Psoas muscle (tissue), 7 donors: ENCODE measurements at regions not wholly inside any gene's neighbourhood (a gene's known extent, or its start where the extent isn't known, plus 50 kb on each side); places are given as distances from the start of the nearest gene placed in this dataset.

Experiments used
- ATAC-seq, 4 donors: fragments of 200-7000 bp; cut with Tn5 transposase; one replicate each; pipeline ENCODE4 v1.9.1; 2020; ENCODE audit warnings: moderate library complexity in 3 of 4, mild to moderate bottlenecking in 2 of 4
- DNase-seq, 2 donors: peaks; one replicate each; pipeline ENCODE4 v3.0.0-alpha.2; 2020
- H3K27ac ChIP-seq: fragments of 200-600 bp; one replicate; pipeline ENCODE4 v1.8.0; 2022
- H3K27me3 ChIP-seq, 3 donors: fragments of 200-600 bp in 1 of 3; one replicate each; pipeline versions ENCODE4 v1.6.1 to v1.8.0; 2013 to 2022; ENCODE audit warnings: low read length in 2 of 3, mild to moderate bottlenecking in 2 of 3, moderate library complexity in 1 of 3; ENCODE audit not compliant: insufficient read depth in 3 of 3
- H3K36me3 ChIP-seq, 2 donors: fragments of 200-600 bp in 1 of 2; one replicate each; pipeline versions ENCODE4 v1.6.1 to v1.8.0; 2013 to 2022; ENCODE audit warnings: low read depth in 1 of 2, mild to moderate bottlenecking in 1 of 2, moderate library complexity in 1 of 2; ENCODE audit not compliant: insufficient read depth in 1 of 2
- H3K4me1 ChIP-seq: fragments of 200-600 bp; one replicate; pipeline ENCODE4 v1.8.0; 2022
- H3K4me3 ChIP-seq: fragments of 200-600 bp; one replicate; pipeline ENCODE4 v1.8.0; 2022; ENCODE audit warnings: mild to moderate bottlenecking
- H3K9me3 ChIP-seq: fragments of 200-600 bp; one replicate; pipeline ENCODE4 v1.8.0; 2022
- WGBS, 3 donors: extraction: QIAGEN DNeasy Blood & Tissue Kit; methylation state at CpG; one replicate each; pipeline versions ENCODE4 v1.1.6 to v1.1.7; 2013; 5-methylcytosine and 5-hydroxymethylcytosine counted together
- intact Hi-C, 2 donors: fragments of 100-400 bp; cut with DNase I; formaldehyde crosslinking; loops; one replicate each; pipeline versions ENCODE4 v1.11.0 to v1.14.2; 2022
- TF ChIP-seq, protein P1 (sequence below): fragments of 200-600 bp; IDR thresholded peaks from one replicate; pipeline ENCODE4 v1.8.0; 2022; ENCODE audit warnings: antibody characterized with exemption
- donor health status: healthy with polysubstance abuse.
- donor health status: DM: no; HTN: no; CAD: no; lungs with moderate emphysema.
- donor health status: Bipolar disorder and iron deficiency.
- donor health status: healthy.
- donor health status: DM: yes; HTN: yes; CAD: no.
- donor health status: DM: no; HTN: no; CAD: no.
- donor health status: DM: yes; HTN: yes; CAD: no.

DNA sequence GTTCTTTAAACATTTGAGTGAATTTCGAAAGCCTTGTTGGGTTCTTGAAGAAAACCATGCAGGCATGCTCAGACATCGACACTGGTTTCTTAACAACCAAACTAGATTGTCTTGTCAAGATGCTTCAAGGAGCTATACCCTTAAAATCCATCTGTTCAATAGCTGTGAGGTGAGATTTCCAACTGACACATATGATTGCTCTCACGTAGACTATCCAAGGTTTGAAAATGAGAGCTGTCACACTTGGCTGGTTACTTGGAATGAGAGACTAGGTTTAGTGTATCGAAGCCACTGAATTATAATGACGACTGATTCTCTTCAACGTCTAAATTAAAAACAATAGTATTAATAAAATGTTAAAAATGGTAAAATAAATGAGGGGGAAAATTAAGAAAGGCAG is 2725.5 kb downstream of the ARAP2 start:
- ATAC-seq (no peak), DNase-seq (no peak)
- H3K4me3 ChIP-seq: no peak overlapping the region
- TF ChIP-seq, protein P1, sequence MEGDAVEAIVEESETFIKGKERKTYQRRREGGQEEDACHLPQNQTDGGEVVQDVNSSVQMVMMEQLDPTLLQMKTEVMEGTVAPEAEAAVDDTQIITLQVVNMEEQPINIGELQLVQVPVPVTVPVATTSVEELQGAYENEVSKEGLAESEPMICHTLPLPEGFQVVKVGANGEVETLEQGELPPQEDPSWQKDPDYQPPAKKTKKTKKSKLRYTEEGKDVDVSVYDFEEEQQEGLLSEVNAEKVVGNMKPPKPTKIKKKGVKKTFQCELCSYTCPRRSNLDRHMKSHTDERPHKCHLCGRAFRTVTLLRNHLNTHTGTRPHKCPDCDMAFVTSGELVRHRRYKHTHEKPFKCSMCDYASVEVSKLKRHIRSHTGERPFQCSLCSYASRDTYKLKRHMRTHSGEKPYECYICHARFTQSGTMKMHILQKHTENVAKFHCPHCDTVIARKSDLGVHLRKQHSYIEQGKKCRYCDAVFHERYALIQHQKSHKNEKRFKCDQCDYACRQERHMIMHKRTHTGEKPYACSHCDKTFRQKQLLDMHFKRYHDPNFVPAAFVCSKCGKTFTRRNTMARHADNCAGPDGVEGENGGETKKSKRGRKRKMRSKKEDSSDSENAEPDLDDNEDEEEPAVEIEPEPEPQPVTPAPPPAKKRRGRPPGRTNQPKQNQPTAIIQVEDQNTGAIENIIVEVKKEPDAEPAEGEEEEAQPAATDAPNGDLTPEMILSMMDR: no peak
- no peak overlapping the region for H3K27ac ChIP-seq
- H3K9me3 ChIP-seq: peaks cover 7% of the 10 kb centered on the region
- intact Hi-C loops: no loop called here
- H3K4me1 ChIP-seq: no peaks in the 10 kb centered on the region
- H3K27me3 ChIP-seq: no peaks in the 10 kb centered on the region
- H3K36me3 ChIP-seq: no peaks in the 10 kb centered on the region
- 85 to 88% (median 88%) methylated on average over 6 of the region's 6 CpGs for WGBS, 3 donors

GRCh38 chr4:33532821-33533220 is 2711.5 kb downstream of the ARAP2 start:
- Histone ChIP-seq H3K27me3 (no peaks in the 10 kb centered on the region), H3K4me3 (no peak overlapping the region), H3K4me1 (no peaks in the 10 kb centered on the region), H3K36me3 (no peaks in the 10 kb centered on the region), H3K27ac (no peak overlapping the region), H3K9me3 (no peaks in the 10 kb centered on the region)
- no peak for DNase-seq
- ATAC-seq: no peak
- 83 to 86% (median 84%) methylated on average over 2 of the region's 2 CpGs for WGBS, 3 donors
- TF ChIP-seq, protein P1: no peak
- intact Hi-C loops: no loop called here

GRCh38 chr4:33536898-33537297 is 2707.4 kb downstream of the ARAP2 start:
- no peaks in the 10 kb centered on the region for H3K36me3 ChIP-seq
- no peak overlapping the region for H3K27ac ChIP-seq
- ATAC-seq: no peak
- no peak overlapping the region for H3K4me3 ChIP-seq
- no peaks in the 10 kb centered on the region for H3K27me3 ChIP-seq
- TF ChIP-seq, protein P1: no peak
- intact Hi-C loops: no loop called here
- 80 to 84% (median 83%) methylated on average over 4 of the region's 4 CpGs for WGBS, 3 donors
- no peaks in the 10 kb centered on the region for H3K9me3 ChIP-seq
- H3K4me1 ChIP-seq: no peaks in the 10 kb centered on the region
- DNase-seq: no peak

DNA sequence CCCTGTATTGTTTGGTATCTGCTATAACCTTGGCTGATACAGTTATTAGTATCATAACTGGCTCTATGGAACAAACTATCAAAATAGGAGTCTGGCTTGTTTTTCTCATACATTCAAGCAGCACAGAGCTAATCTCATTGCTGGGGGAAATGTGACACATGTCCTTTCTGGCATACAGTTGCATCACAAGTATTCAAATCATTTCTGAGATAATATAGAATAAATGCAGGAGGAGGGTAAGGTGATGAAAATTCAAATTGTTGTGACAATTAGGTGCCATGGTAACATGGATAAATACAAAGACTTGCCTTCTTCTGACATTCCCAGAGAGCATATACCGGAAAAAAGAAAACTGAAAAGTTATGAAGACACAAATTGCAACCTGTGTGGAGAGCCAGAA is 2706.8 kb downstream of the ARAP2 start:
- Histone ChIP-seq H3K27ac (no peak overlapping the region), H3K9me3 (no peaks in the 10 kb centered on the region), H3K4me1 (no peaks in the 10 kb centered on the region), H3K4me3 (no peak overlapping the region), H3K36me3 (no peaks in the 10 kb centered on the region), H3K27me3 (no peaks in the 10 kb centered on the region)
- 53 to 81% (median 59%) methylated on average over 1 of the region's 1 CpG for WGBS, 3 donors
- TF ChIP-seq, protein P1: no peak
- no peak for ATAC-seq
- no peak for DNase-seq
- intact Hi-C loops: no loop called here

- TF ChIP-seq, protein P1: no peak
- ATAC-seq (no peak), DNase-seq (no peak)
- intact Hi-C loops: no loop called here
- 88 to 94% (median 93%) methylated on average over 3 of the region's 3 CpGs for WGBS, 3 donors
- Histone ChIP-seq H3K4me3 (no peak overlapping the region), H3K4me1 (no peaks in the 10 kb centered on the region), H3K36me3 (no peaks in the 10 kb centered on the region), H3K27me3 (no peaks in the 10 kb centered on the region), H3K27ac (no peak overlapping the region), H3K9me3 (peaks cover 11% of the 10 kb centered on the region)
Measured at GRCh38 chr4:33543941-33544450, 2700.3 kb downstream of the ARAP2 start.
